GM23338 (cell line): ENCODE measurements at regions not wholly inside any gene's neighbourhood (a gene's known extent, or its start where the extent isn't known, plus 50 kb on each side); places are given as distances from the start of the nearest gene placed in this dataset.

ENCODE experiments used
- ATAC-seq: fragments of 200-7000 bp; cut with Tn5 transposase; 3 replicates; pipeline ENCODE4 v1.9.1; 2020
- DNase-seq: peaks from one replicate; pipeline ENCODE4 v3.0.0-alpha.2; 2015; ENCODE audit warnings: low spot score
- H2AFZ ChIP-seq: fragments of 200-600 bp; sonication (generic); 2 replicates; pipeline ENCODE4 v1.8.0; 2016; ENCODE audit warnings: antibody characterized with exemption, mild to moderate bottlenecking, moderate library complexity
- H3F3A ChIP-seq: fragments of 200-600 bp; sonication (generic); replicated peaks from 2 replicates; pipeline ENCODE4 v1.8.0; 2017; ENCODE audit warnings: antibody characterized with exemption, mixed run types, low read depth
- H3K27ac ChIP-seq: fragments of 200-600 bp; sonication (generic); 2 replicates; pipeline ENCODE4 v1.6.1; 2016; ENCODE audit warnings: low read depth
- H3K27me3 ChIP-seq: fragments of 200-600 bp; sonication (generic); 2 replicates; pipeline ENCODE4 v1.8.0; 2016; ENCODE audit warnings: mild to moderate bottlenecking, mixed run types, moderate library complexity; ENCODE audit not compliant: insufficient read depth
- H3K36me3 ChIP-seq: fragments of 200-600 bp; sonication (generic); 2 replicates; pipeline ENCODE4 v1.8.0; 2016; ENCODE audit warnings: mild to moderate bottlenecking; ENCODE audit not compliant: insufficient read depth
- H3K4me1 ChIP-seq: fragments of 200-600 bp; sonication (generic); 2 replicates; pipeline ENCODE4 v1.8.0; 2016; ENCODE audit warnings: mild to moderate bottlenecking, moderate library complexity; ENCODE audit not compliant: insufficient read depth
- H3K4me2 ChIP-seq: fragments of 200-600 bp; sonication (generic); 2 replicates; pipeline ENCODE4 v1.7.1; 2017; ENCODE audit warnings: mixed run types
- H3K4me3 ChIP-seq: fragments of 200-600 bp; sonication (generic); 2 replicates; pipeline ENCODE4 v1.6.1; 2016; ENCODE audit warnings: mixed run types
- H3K79me2 ChIP-seq: fragments of 200-600 bp; sonication (generic); replicated peaks from 2 replicates; pipeline ENCODE4 v1.8.0; 2017; ENCODE audit warnings: mild to moderate bottlenecking; ENCODE audit not compliant: insufficient read depth
- H3K9me2 ChIP-seq: fragments of 200-600 bp; sonication (generic); 2 replicates; pipeline ENCODE4 v1.8.0; 2017; ENCODE audit not compliant: insufficient read depth
- H4K20me1 ChIP-seq: fragments of 200-600 bp; sonication (generic); replicated peaks from 2 replicates; pipeline ENCODE4 v1.8.0; 2017; ENCODE audit warnings: mild to moderate bottlenecking; ENCODE audit not compliant: insufficient read depth
- H3K27ac Mint-ChIP-seq: 2 replicates; pipeline ENCODE4 v1.8.0; 2020; ENCODE audit warnings: inconsistent platforms, mild to moderate bottlenecking, moderate library complexity, mixed read lengths
- H3K27me3 Mint-ChIP-seq: 3 replicates; pipeline ENCODE4 v1.8.0; 2022; ENCODE audit warnings: low read depth, mild to moderate bottlenecking, moderate library complexity, mixed read lengths, inconsistent platforms; ENCODE audit not compliant: insufficient read depth, poor library complexity
- H3K36me3 Mint-ChIP-seq: 3 replicates; pipeline ENCODE4 v1.8.0; 2021; ENCODE audit warnings: low read depth, mild to moderate bottlenecking, inconsistent platforms, moderate library complexity, mixed read lengths
- H3K4me1 Mint-ChIP-seq: 3 replicates; pipeline ENCODE4 v1.8.0; 2020; ENCODE audit warnings: mild to moderate bottlenecking, inconsistent platforms, mixed read lengths
- H3K4me3 Mint-ChIP-seq: 3 replicates; pipeline ENCODE4 v1.8.0; 2021; ENCODE audit warnings: moderate library complexity, mild to moderate bottlenecking, inconsistent platforms, mixed read lengths
- H3K9me3 Mint-ChIP-seq: 3 replicates; pipeline ENCODE4 v1.8.0; 2020; ENCODE audit warnings: moderate library complexity, mild to moderate bottlenecking, inconsistent platforms, mixed read lengths
- CREB1 ChIP-seq: fragments of 250-450 bp; sonication (Bioruptor Pico); IDR thresholded peaks from 2 replicates; pipeline ENCODE4 v1.5.0; 2020; ENCODE audit warnings: low read depth, mild to moderate bottlenecking, moderate library complexity
- EZH2 ChIP-seq: fragments of 200-600 bp; sonication (generic); IDR thresholded peaks from one replicate; pipeline ENCODE4 v1.8.0; 2017; ENCODE audit warnings: antibody characterized with exemption, mild to moderate bottlenecking, low read depth; ENCODE audit not compliant: unreplicated experiment
- EZH2phosphoT487 ChIP-seq: fragments of 200-600 bp; sonication (generic); IDR thresholded peaks from one replicate; pipeline ENCODE4 v1.8.1; 2018; ENCODE audit warnings: antibody characterized with exemption; ENCODE audit not compliant: unreplicated experiment
- JUNB ChIP-seq: IDR thresholded peaks from one replicate; pipeline ENCODE4 v1.6.1; 2016; ENCODE audit warnings: antibody characterized with exemption; ENCODE audit not compliant: unreplicated experiment
- NANOG ChIP-seq: IDR thresholded peaks from 2 replicates; pipeline ENCODE4 v1.6.1; 2016; ENCODE audit warnings: antibody characterized with exemption, borderline replicate concordance
- POLR2AphosphoS5 ChIP-seq: IDR thresholded peaks from 2 replicates; pipeline ENCODE4 v1.6.1; 2016; ENCODE audit warnings: antibody characterized with exemption, low read depth
- STAT1 ChIP-seq: IDR thresholded peaks from one replicate; pipeline ENCODE4 v1.6.1; 2016; ENCODE audit warnings: antibody characterized with exemption; ENCODE audit not compliant: unreplicated experiment
- ZNF114 ChIP-seq: fragments of 250-450 bp; sonication (Bioruptor Pico); IDR thresholded peaks from 2 replicates; pipeline ENCODE4 v1.5.0; 2020; ENCODE audit warnings: mild to moderate bottlenecking, moderate library complexity
- ZNF331 ChIP-seq: fragments of 250-450 bp; sonication (Bioruptor Pico); IDR thresholded peaks from 2 replicates; pipeline ENCODE4 v1.5.0; 2020; ENCODE audit warnings: low read depth, mild to moderate bottlenecking, moderate library complexity
- TF ChIP-seq, protein P1 (sequence below): IDR thresholded peaks from one replicate; pipeline ENCODE4 v1.6.1; 2018; ENCODE audit warnings: antibody characterized with exemption; ENCODE audit not compliant: unreplicated experiment
- TF ChIP-seq, protein P2 (sequence below): IDR thresholded peaks from 2 replicates; pipeline ENCODE4 v1.6.1; 2016; ENCODE audit warnings: antibody characterized with exemption
- TF ChIP-seq, protein P3 (sequence below), 2 experiments: fragments of 200-600 bp in 1 of 2; sonication (generic) in 1 of 2; conservative IDR thresholded peaks; 2 replicates each; pipeline versions ENCODE4 v1.5.1 to v1.6.1; 2016 to 2017; ENCODE audit warnings: antibody characterized with exemption in 2 of 2, low read depth in 2 of 2, mild to moderate bottlenecking in 2 of 2, moderate library complexity in 1 of 2
- TF ChIP-seq, protein P4 (sequence below): fragments of 250-450 bp; sonication (Bioruptor Pico); IDR thresholded peaks from 2 replicates; pipeline ENCODE4 v1.5.0; 2020; ENCODE audit warnings: mild to moderate bottlenecking, moderate library complexity

DNA sequence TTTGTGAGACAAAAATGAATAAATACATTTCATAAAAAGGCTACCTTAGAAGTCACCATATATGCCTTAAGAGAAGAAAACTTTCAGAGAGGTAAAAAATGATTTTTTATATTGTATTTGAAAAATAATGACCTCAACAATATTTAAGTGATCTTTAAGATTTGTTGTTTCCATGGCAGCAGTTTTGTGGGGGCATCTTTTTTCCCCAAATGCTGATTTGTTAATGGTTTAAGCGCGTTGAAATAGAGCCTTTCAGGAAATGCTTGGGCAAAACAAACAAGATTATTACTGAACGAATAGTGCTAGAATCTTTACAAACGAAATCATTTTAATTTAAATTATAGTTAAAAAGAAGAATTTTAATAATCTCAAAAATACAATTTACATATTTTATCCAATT, 103.1 kb upstream of the MYO16 start:
- ATAC-seq, result no peak
- no peaks in the 10 kb centered on the region for H3K79me2 ChIP-seq
- peaks cover 5% of the 10 kb centered on the region for H3K4me1 Mint-ChIP-seq

More for the DNA sequence above, 103.1 kb upstream of the MYO16 start:
- H3K27ac Mint-ChIP-seq, result no peak overlapping the region
- no peak for DNase-seq
- no peak overlapping the region for H3K4me3 ChIP-seq
- H3K27me3 Mint-ChIP-seq, result no peaks in the 10 kb centered on the region
- no peaks in the 10 kb centered on the region for H3K9me2 ChIP-seq
- no peaks in the 10 kb centered on the region for H4K20me1 ChIP-seq
- no peak overlapping the region for H3K4me2 ChIP-seq
- TF ChIP-seq, protein P1, sequence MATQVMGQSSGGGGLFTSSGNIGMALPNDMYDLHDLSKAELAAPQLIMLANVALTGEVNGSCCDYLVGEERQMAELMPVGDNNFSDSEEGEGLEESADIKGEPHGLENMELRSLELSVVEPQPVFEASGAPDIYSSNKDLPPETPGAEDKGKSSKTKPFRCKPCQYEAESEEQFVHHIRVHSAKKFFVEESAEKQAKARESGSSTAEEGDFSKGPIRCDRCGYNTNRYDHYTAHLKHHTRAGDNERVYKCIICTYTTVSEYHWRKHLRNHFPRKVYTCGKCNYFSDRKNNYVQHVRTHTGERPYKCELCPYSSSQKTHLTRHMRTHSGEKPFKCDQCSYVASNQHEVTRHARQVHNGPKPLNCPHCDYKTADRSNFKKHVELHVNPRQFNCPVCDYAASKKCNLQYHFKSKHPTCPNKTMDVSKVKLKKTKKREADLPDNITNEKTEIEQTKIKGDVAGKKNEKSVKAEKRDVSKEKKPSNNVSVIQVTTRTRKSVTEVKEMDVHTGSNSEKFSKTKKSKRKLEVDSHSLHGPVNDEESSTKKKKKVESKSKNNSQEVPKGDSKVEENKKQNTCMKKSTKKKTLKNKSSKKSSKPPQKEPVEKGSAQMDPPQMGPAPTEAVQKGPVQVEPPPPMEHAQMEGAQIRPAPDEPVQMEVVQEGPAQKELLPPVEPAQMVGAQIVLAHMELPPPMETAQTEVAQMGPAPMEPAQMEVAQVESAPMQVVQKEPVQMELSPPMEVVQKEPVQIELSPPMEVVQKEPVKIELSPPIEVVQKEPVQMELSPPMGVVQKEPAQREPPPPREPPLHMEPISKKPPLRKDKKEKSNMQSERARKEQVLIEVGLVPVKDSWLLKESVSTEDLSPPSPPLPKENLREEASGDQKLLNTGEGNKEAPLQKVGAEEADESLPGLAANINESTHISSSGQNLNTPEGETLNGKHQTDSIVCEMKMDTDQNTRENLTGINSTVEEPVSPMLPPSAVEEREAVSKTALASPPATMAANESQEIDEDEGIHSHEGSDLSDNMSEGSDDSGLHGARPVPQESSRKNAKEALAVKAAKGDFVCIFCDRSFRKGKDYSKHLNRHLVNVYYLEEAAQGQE, result no peak
- TF ChIP-seq JUNB (no peak), POLR2AphosphoS5 (no peak), ZNF114 (CRISPR knock-in tag) (no peak), ZNF331 (CRISPR knock-in tag) (no peak), EZH2phosphoT487 (no peak), CREB1 (CRISPR knock-in tag) (no peak), NANOG (no peak), EZH2 (no peak), STAT1 (no peak)
- TF ChIP-seq, protein P2, sequence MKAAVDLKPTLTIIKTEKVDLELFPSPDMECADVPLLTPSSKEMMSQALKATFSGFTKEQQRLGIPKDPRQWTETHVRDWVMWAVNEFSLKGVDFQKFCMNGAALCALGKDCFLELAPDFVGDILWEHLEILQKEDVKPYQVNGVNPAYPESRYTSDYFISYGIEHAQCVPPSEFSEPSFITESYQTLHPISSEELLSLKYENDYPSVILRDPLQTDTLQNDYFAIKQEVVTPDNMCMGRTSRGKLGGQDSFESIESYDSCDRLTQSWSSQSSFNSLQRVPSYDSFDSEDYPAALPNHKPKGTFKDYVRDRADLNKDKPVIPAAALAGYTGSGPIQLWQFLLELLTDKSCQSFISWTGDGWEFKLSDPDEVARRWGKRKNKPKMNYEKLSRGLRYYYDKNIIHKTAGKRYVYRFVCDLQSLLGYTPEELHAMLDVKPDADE, result no peak
- TF ChIP-seq, protein P3, sequence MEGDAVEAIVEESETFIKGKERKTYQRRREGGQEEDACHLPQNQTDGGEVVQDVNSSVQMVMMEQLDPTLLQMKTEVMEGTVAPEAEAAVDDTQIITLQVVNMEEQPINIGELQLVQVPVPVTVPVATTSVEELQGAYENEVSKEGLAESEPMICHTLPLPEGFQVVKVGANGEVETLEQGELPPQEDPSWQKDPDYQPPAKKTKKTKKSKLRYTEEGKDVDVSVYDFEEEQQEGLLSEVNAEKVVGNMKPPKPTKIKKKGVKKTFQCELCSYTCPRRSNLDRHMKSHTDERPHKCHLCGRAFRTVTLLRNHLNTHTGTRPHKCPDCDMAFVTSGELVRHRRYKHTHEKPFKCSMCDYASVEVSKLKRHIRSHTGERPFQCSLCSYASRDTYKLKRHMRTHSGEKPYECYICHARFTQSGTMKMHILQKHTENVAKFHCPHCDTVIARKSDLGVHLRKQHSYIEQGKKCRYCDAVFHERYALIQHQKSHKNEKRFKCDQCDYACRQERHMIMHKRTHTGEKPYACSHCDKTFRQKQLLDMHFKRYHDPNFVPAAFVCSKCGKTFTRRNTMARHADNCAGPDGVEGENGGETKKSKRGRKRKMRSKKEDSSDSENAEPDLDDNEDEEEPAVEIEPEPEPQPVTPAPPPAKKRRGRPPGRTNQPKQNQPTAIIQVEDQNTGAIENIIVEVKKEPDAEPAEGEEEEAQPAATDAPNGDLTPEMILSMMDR (conservative IDR thresholded peaks at IDR 0.05; ENCODE audit: low read depth in 2 of 2), result no peak
- TF ChIP-seq, protein P4, sequence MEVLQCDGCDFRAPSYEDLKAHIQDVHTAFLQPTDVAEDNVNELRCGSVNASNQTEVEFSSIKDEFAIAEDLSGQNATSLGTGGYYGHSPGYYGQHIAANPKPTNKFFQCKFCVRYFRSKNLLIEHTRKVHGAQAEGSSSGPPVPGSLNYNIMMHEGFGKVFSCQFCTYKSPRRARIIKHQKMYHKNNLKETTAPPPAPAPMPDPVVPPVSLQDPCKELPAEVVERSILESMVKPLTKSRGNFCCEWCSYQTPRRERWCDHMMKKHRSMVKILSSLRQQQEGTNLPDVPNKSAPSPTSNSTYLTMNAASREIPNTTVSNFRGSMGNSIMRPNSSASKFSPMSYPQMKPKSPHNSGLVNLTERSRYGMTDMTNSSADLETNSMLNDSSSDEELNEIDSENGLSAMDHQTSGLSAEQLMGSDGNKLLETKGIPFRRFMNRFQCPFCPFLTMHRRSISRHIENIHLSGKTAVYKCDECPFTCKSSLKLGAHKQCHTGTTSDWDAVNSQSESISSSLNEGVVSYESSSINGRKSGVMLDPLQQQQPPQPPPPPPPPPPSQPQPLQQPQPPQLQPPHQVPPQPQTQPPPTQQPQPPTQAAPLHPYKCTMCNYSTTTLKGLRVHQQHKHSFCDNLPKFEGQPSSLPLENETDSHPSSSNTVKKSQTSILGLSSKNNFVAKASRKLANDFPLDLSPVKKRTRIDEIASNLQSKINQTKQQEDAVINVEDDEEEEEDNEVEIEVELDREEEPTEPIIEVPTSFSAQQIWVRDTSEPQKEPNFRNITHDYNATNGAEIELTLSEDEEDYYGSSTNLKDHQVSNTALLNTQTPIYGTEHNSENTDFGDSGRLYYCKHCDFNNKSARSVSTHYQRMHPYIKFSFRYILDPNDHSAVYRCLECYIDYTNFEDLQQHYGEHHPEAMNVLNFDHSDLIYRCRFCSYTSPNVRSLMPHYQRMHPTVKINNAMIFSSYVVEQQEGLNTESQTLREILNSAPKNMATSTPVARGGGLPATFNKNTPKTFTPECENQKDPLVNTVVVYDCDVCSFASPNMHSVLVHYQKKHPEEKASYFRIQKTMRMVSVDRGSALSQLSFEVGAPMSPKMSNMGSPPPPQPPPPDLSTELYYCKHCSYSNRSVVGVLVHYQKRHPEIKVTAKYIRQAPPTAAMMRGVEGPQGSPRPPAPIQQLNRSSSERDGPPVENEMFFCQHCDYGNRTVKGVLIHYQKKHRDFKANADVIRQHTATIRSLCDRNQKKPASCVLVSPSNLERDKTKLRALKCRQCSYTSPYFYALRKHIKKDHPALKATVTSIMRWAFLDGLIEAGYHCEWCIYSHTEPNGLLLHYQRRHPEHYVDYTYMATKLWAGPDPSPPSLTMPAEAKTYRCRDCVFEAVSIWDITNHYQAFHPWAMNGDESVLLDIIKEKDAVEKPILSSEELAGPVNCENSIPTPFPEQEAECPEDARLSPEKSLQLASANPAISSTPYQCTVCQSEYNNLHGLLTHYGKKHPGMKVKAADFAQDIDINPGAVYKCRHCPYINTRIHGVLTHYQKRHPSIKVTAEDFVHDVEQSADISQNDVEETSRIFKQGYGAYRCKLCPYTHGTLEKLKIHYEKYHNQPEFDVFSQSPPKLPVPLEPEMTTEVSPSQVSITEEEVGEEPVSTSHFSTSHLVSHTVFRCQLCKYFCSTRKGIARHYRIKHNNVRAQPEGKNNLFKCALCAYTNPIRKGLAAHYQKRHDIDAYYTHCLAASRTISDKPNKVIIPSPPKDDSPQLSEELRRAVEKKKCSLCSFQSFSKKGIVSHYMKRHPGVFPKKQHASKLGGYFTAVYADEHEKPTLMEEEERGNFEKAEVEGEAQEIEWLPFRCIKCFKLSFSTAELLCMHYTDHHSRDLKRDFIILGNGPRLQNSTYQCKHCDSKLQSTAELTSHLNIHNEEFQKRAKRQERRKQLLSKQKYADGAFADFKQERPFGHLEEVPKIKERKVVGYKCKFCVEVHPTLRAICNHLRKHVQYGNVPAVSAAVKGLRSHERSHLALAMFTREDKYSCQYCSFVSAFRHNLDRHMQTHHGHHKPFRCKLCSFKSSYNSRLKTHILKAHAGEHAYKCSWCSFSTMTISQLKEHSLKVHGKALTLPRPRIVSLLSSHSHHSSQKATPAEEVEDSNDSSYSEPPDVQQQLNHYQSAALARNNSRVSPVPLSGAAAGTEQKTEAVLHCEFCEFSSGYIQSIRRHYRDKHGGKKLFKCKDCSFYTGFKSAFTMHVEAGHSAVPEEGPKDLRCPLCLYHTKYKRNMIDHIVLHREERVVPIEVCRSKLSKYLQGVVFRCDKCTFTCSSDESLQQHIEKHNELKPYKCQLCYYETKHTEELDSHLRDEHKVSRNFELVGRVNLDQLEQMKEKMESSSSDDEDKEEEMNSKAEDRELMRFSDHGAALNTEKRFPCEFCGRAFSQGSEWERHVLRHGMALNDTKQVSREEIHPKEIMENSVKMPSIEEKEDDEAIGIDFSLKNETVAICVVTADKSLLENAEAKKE (CRISPR knock-in tag), result no peak
- H3K9me3 Mint-ChIP-seq, result peaks cover 4% of the 10 kb centered on the region; the same call in 1 of the 3 replicates
- H3K4me3 Mint-ChIP-seq, result no peak overlapping the region
- H3F3A ChIP-seq, result no peaks in the 10 kb centered on the region
- no peak overlapping the region for H2AFZ ChIP-seq
- no peaks in the 10 kb centered on the region for H3K27me3 ChIP-seq
- no peaks in the 10 kb centered on the region for H3K36me3 ChIP-seq
- H3K4me1 ChIP-seq, result no peaks in the 10 kb centered on the region
- no peak overlapping the region for H3K27ac ChIP-seq
- no peaks in the 10 kb centered on the region for H3K36me3 Mint-ChIP-seq
